ENCODE measurements at regions not wholly inside any gene's neighbourhood (a gene's known extent, or its start where the extent isn't known, plus 50 kb on each side); places are given as distances from the start of the nearest gene placed in this dataset.

DNA sequence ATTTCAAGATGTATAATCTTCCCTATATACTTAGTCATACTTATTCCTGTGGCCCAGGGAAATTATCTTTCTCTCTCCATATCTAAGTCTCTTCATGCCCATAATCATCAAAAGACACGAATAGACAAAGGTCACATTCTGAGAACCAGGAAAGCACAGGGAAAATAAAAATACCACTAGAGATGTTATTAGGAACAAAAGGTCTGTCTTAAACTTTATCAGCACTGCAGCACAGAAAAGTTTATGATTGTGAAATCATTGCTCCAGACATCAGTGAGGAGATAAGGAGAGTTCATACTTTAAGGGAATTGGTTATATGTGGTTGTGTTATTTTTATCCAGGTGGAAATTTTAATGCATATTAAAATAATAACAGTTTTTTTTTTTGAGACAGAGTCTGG, 974.6 kb upstream of the CELF2 start:
- DNase-seq (no peak), ATAC-seq (no peak), FAIRE-seq (no peak)
- intact Hi-C loops (cut with DNase I) = no loop called here
- H3K27ac ChIP-seq = no peak overlapping the region
- no peak overlapping the region for H3K4me3 ChIP-seq
- no peaks in the 10 kb centered on the region for H3K4me1 ChIP-seq
- H3K9me3 ChIP-seq = no peaks in the 10 kb centered on the region
- H3K36me3 ChIP-seq = no peaks in the 10 kb centered on the region
- TF ChIP-seq, protein P1, sequence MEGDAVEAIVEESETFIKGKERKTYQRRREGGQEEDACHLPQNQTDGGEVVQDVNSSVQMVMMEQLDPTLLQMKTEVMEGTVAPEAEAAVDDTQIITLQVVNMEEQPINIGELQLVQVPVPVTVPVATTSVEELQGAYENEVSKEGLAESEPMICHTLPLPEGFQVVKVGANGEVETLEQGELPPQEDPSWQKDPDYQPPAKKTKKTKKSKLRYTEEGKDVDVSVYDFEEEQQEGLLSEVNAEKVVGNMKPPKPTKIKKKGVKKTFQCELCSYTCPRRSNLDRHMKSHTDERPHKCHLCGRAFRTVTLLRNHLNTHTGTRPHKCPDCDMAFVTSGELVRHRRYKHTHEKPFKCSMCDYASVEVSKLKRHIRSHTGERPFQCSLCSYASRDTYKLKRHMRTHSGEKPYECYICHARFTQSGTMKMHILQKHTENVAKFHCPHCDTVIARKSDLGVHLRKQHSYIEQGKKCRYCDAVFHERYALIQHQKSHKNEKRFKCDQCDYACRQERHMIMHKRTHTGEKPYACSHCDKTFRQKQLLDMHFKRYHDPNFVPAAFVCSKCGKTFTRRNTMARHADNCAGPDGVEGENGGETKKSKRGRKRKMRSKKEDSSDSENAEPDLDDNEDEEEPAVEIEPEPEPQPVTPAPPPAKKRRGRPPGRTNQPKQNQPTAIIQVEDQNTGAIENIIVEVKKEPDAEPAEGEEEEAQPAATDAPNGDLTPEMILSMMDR (IDR thresholded peaks at IDR 0.05) = no peak
- WGBS, 2 donors = 0 to 1% methylated on average over 1 of the region's 1 CpG
- H3K27me3 ChIP-seq = no peaks in the 10 kb centered on the region

GRCh38 chr10:10044922-10045764, 972.5 kb upstream of the CELF2 start:
- Histone ChIP-seq H3K9me3 (no peaks in the 10 kb centered on the region), H3K27me3 (no peaks in the 10 kb centered on the region), H3K4me3 (no peak overlapping the region), H3K27ac (no peak overlapping the region), H3K4me1 (no peaks in the 10 kb centered on the region), H3K36me3 (no peaks in the 10 kb centered on the region)
- DNase-seq = no peak
- WGBS, 2 donors = 76 to 79% methylated on average over 4 of the region's 4 CpGs
- FAIRE-seq = no peak
- intact Hi-C loops (cut with DNase I) = no loop called here
- ATAC-seq = no peak
- TF ChIP-seq, protein P1 (IDR thresholded peaks at IDR 0.05) = no peak

DNA sequence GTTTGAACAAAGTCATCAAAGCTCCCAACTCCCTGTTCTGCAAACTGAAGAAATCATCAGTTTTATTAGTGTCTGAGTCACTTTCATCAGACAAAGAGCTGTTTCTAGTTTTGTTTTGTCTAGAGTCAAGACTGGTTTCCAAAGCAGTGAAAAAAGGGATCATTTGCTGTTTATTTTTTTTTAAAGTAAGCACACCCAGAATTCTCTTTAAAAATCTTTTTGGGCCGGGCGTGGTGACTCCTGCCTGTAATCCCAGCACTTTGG, 972.0 kb upstream of the CELF2 start:
- intact Hi-C loops (cut with DNase I) = no loop called here
- no peak for DNase-seq
- no peaks in the 10 kb centered on the region for H3K4me1 ChIP-seq
- no peaks in the 10 kb centered on the region for H3K36me3 ChIP-seq
- no peak overlapping the region for H3K27ac ChIP-seq
- no peaks in the 10 kb centered on the region for H3K9me3 ChIP-seq
- H3K4me3 ChIP-seq = no peak overlapping the region
- TF ChIP-seq, protein P1 (IDR thresholded peaks at IDR 0.05) = no peak
- 73 to 77% methylated on average over 2 of the region's 2 CpGs for WGBS, 2 donors
- no peaks in the 10 kb centered on the region for H3K27me3 ChIP-seq
- no peak for ATAC-seq
- FAIRE-seq = no peak

- 65 to 71% methylated on average over 7 of the region's 7 CpGs for WGBS, 2 donors
- DNase-seq = no peak
- intact Hi-C loops (cut with DNase I) = no loop called here
Observed at GRCh38 chr10:10047426-10047825, 970.2 kb upstream of the CELF2 start.

GRCh38 chr10:10053051-10053450, 964.6 kb upstream of the CELF2 start:
- H3K4me3 ChIP-seq = no peak overlapping the region
- TF ChIP-seq, protein P1 (IDR thresholded peaks at IDR 0.05) = no peak
- H3K36me3 ChIP-seq = no peaks in the 10 kb centered on the region
- FAIRE-seq (no peak), ATAC-seq (no peak), DNase-seq (no peak)
- H3K27me3 ChIP-seq = peaks cover 0 to 3% (median 0%) of the 10 kb centered on the region in 4 donors
- no peaks in the 10 kb centered on the region for H3K9me3 ChIP-seq
- intact Hi-C loops (cut with DNase I) = no loop called here
- 54 to 78% methylated on average over 9 of the region's 9 CpGs for WGBS, 2 donors
- H3K4me1 ChIP-seq = no peaks in the 10 kb centered on the region
- H3K27ac ChIP-seq = no peak overlapping the region

More at GRCh38 chr10:10047426-10047825, 970.2 kb upstream of the CELF2 start:
- no peaks in the 10 kb centered on the region for H3K9me3 ChIP-seq
- no peaks in the 10 kb centered on the region for H3K4me1 ChIP-seq
- ATAC-seq = no peak
- no peak for FAIRE-seq
- no peak overlapping the region for H3K27ac ChIP-seq
- TF ChIP-seq, protein P1 (IDR thresholded peaks at IDR 0.05) = no peak
- H3K4me3 ChIP-seq = no peak overlapping the region
- H3K27me3 ChIP-seq = peaks cover 0 to 3% (median 0%) of the 10 kb centered on the region in 4 donors
- no peaks in the 10 kb centered on the region for H3K36me3 ChIP-seq
